ENCODE measurements at regions not wholly inside any gene's neighbourhood (a gene's known extent, or its start where the extent isn't known, plus 50 kb on each side); places are given as distances from the start of the nearest gene placed in this dataset.
"Not testable (repeated sequence)": the region's sequence is repeated elsewhere in the genome, so short reads cannot be mapped to it uniquely, and the experiment has no call there.

DNA sequence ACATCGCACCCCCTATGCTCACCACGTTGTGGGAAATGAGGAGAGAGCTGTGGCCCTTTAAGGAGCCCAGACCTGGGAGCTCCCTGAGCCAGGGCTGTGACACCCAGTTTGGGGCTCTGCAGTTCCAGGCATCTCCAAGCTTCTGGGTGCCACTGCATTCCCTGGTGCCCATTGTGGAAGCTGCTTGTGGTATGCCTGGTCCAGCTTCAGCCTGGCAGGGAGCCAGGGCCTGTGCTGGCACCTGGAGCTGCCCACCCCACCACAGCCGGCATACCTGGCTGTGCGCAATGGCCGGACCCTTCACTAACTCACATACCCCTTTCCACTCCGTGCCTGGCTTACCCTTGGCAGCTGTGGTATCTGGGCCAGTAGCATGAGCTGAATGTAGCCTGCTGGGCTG is 107.9 kb upstream of the OR4E1 start:
- TF ChIP-seq, protein P1, sequence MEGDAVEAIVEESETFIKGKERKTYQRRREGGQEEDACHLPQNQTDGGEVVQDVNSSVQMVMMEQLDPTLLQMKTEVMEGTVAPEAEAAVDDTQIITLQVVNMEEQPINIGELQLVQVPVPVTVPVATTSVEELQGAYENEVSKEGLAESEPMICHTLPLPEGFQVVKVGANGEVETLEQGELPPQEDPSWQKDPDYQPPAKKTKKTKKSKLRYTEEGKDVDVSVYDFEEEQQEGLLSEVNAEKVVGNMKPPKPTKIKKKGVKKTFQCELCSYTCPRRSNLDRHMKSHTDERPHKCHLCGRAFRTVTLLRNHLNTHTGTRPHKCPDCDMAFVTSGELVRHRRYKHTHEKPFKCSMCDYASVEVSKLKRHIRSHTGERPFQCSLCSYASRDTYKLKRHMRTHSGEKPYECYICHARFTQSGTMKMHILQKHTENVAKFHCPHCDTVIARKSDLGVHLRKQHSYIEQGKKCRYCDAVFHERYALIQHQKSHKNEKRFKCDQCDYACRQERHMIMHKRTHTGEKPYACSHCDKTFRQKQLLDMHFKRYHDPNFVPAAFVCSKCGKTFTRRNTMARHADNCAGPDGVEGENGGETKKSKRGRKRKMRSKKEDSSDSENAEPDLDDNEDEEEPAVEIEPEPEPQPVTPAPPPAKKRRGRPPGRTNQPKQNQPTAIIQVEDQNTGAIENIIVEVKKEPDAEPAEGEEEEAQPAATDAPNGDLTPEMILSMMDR (IDR thresholded peaks at IDR 0.05) = no peak
- ATAC-seq = no peak
- peaks cover 0 to 2% of the 10 kb centered on the region in 2 donors for H3K9me3 ChIP-seq
- no peak overlapping the region for H3K27ac ChIP-seq
- no peaks in the 10 kb centered on the region for H3K27me3 ChIP-seq
- H3K36me3 ChIP-seq = no peaks in the 10 kb centered on the region
- intact Hi-C loops (cut with DNase I) = no loop called here
- peak in 1 of 4 donors; percentile 28 for DNase-seq
- no peaks in the 10 kb centered on the region for H3K4me1 ChIP-seq
- no peak overlapping the region for H3K4me3 ChIP-seq

DNA sequence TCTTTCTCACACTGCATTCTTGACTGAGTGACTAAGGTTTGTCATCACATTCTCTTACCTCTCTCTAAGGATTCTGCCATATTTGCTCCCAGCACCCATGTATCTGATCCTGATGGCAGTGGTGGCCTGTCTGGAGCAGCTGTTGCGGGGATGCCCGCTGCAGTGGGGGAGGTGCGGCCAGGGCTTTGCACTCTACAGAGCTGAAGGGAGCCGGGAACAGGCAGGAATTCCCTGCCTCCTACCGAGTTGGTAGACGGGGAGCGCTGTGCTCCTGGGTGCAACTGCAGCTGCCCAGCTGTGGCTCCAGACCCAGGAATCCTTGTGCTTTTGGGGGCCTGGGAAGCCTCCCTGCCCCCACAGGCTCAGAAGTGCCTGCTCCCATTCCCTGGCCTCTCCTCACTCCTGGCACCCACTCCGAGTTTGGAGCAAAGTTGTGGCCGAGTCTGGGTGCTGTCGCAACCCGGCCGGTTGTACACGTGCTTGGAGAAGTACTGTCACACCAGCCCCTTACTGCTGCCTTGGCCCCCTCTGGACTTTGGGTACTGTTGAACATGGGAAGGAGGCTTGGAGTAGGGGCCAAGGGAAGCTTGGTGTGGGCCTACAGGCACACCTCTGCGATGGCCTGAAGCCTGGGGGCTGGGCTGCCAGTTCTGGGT is 106.9 kb upstream of the OR4E1 start:
- no peak overlapping the region for H3K4me3 ChIP-seq
- H3K27ac ChIP-seq = no peak overlapping the region
- no peaks in the 10 kb centered on the region for H3K36me3 ChIP-seq
- H3K9me3 ChIP-seq = peaks cover 0 to 2% of the 10 kb centered on the region in 2 donors
- intact Hi-C loops (cut with DNase I) = no loop called here
- no peak for ATAC-seq
- H3K27me3 ChIP-seq = no peaks in the 10 kb centered on the region
- H3K4me1 ChIP-seq = no peaks in the 10 kb centered on the region
- DNase-seq = peak in 1 of 4 donors; percentile 43
- TF ChIP-seq, protein P1 (IDR thresholded peaks at IDR 0.05) = no peak

GRCh38 chr14:21771671-21772070 is 98.1 kb upstream of the OR4E1 start:
- no peaks in the 10 kb centered on the region for H3K36me3 ChIP-seq
- ATAC-seq (no peak), DNase-seq (peak in 1 of 4 donors; percentile 8)
- TF ChIP-seq, protein P1 (IDR thresholded peaks at IDR 0.05) = no peak
- H3K27me3 ChIP-seq = peaks cover 0 to 4% of the 10 kb centered on the region in 2 donors
- no peaks in the 10 kb centered on the region for H3K4me1 ChIP-seq
- no peaks in the 10 kb centered on the region for H3K9me3 ChIP-seq
- H3K27ac ChIP-seq = no peak overlapping the region
- H3K4me3 ChIP-seq = no peak overlapping the region
- intact Hi-C loops (cut with DNase I) = no loop called here

- Histone ChIP-seq H3K27me3 (no peaks in the 10 kb centered on the region), H3K9me3 (no peaks in the 10 kb centered on the region), H3K36me3 (no peaks in the 10 kb centered on the region), H3K27ac (no peak overlapping the region), H3K4me1 (no peaks in the 10 kb centered on the region), H3K4me3 (no peak overlapping the region)
- no peak for DNase-seq
- TF ChIP-seq, protein P1 (IDR thresholded peaks at IDR 0.05) = no peak
- intact Hi-C loops (cut with DNase I) = no loop called here
- no peak for ATAC-seq
Measured at GRCh38 chr14:21768875-21769257, 95.2 kb upstream of the OR4E1 start.

DNA sequence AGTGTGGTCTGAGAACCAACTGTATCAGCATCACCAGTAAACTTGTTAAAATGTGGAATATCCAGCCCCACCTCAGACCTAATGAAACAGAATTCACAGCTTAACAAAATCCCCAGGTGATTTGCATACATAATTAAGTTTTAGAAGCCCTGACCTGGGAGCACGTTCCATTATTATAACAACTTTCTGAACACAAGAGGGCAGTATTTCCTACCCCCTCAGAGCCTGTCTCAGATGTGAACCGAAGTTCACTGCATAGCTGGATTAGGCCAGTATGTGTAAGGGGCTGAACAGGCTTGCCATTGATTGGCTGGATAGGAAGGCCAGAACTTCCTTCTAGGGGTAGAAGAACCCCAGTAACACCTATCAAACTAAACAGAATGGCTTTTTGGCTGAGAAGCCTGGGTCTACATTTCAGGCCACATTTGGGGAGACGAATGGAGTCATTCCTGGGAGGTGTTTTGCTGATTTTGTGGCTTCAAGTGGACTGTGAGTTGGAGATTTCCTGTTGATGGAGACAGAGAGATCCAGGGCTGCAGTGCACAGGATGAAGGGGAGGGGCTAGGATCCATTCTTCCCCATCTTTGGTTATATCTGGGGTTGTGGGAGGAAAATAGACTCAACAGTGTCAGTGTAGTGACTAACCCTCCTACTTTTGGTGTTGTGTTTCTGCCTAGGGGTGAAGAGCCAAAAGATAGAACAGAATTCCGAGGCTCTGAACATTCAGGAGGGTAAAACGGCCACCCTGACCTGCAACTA is 94.7 kb upstream of the OR4E1 start:
- TF ChIP-seq, protein P1 (IDR thresholded peaks at IDR 0.05) = peak in 1 of 2 donors; percentile 20
- ATAC-seq = peak; percentile 77
- intact Hi-C loops (cut with DNase I) = no loop called here

GRCh38 chr14:21760360-21760759 is 86.7 kb upstream of the OR4E1 start:
- H3K27me3 ChIP-seq; DNase-seq; H3K4me1 ChIP-seq; H3K4me3 ChIP-seq; ATAC-seq; H3K36me3 ChIP-seq; H3K9me3 ChIP-seq; H3K27ac ChIP-seq; intact Hi-C loops (cut with DNase I): not testable (repeated sequence)

More for the DNA sequence above, 94.7 kb upstream of the OR4E1 start:
- Histone ChIP-seq H3K9me3 (no peaks in the 10 kb centered on the region), H3K4me3 (no peak overlapping the region), H3K4me1 (no peaks in the 10 kb centered on the region), H3K27me3 (no peaks in the 10 kb centered on the region), H3K27ac (no peak overlapping the region), H3K36me3 (no peaks in the 10 kb centered on the region)
- peak in 1 of 4 donors; percentile 6 for DNase-seq

All from left lung (tissue), 4 donors.